Activated CD4-positive, alpha-beta T cell treated with anti-CD3 and anti-CD28 coated beads, Interleukin-2, amount 50 U/mL, for 16 hours (primary cell): ENCODE measurements at regions not wholly inside any gene's neighbourhood (a gene's known extent, or its start where the extent isn't known, plus 50 kb on each side); places are given as distances from the start of the nearest gene placed in this dataset.
A peak's percentile ranks its signal among the peaks of the same experiment; 100 is the strongest.
"Not testable (repeated sequence)": the region's sequence is repeated elsewhere in the genome, so short reads cannot be mapped to it uniquely, and the experiment has no call there.

Source experiments
- DNase-seq: peaks from one replicate; pipeline ENCODE4 v3.0.0-alpha.2; 2020

DNA sequence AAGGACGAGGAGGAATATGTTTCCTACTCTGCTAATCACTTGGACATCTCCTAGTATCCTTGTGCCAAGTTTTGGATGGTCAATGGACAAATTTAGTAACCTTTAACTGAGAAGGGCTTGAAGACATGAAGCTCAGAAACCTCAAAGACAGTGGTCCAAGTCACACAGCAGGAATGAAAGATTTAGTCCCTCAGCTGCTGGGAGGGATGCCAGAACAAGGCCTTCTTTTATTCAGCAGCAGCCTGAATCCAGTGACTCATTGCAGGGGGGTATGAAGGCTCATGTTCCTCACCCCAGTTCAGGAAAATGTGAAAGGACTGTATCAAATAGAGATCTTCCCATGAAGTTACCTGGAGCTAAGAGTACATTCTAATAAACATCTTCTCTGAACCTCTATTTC is 214.9 kb upstream of the UGT8 start:
- no peak for DNase-seq

- no peak for DNase-seq
These were observed 214.0 kb upstream of the UGT8 start for GRCh38 chr4:114384629-114385028.

GRCh38 chr4:114385195-114385985 is 213.2 kb upstream of the UGT8 start:
- no peak for DNase-seq

DNA sequence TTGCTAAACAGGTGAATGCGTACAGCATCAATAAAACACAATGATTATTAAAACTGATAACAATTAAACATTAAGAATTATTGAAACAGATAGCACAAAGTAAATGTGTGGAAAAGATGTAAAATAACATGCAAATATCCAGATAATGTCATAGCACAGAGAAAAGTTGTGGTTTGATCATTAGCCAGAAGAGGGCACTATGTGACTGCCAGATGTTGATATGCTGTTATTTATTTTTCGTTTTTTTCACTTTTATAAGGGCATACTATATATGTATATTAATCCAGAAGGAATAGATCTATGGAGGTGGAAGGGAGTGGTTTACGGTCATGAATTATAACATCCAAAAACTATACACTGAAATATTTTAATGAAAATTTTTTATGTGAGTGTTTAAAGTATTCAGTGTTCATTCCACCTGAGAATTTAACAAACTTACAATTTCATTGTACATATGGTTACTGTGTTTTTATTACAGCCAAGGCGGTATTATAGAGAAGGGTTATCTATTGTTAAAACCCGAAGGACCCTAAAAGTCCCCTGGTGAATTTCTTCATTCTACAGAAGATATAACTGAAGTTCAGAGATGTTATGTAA is 211.9 kb upstream of the UGT8 start:
- DNase-seq: peak; percentile 12

- no peak for DNase-seq
These were observed 209.4 kb upstream of the UGT8 start for GRCh38 chr4:114389070-114389685.

- DNase-seq: no peak
These were observed 205.1 kb upstream of the UGT8 start for GRCh38 chr4:114393295-114394038.

DNA sequence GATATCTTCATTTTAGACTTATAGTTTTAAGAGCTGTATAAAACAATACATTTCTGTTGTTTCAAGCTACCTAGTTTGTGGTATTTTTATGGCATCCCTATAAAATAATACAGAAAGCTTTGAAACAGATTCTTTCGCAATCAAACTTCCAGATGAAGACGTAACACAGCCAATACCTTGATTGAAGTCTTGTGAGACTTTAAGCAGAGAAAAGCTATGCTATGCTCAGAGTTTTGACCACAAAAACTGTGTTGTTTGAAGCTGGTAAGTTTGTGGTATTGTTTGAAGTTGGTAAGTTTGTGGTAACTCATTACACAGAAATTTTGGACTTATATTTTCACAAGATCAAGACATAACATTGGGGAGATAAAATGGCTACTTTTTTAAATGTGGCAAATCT is 201.8 kb upstream of the UGT8 start:
- no peak for DNase-seq

DNA sequence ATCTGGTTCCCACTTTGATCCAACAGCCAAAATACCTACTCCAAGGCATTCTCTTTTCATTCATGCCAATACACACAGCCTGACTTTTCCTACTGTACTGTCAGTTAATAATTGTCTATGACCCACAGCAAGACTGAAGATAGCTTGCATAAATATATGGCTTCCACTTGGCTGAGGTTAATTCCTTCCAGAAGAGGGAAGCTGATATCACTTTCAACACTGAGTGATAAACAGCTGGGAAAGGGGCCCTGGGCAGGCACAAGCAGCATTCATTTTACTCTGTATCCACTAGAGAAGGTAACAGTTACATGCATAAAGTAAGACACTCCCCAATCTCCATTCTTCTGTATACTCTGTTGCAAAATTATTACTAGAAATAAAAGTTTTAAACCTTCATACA is 200.2 kb upstream of the UGT8 start:
- no peak for DNase-seq

DNA sequence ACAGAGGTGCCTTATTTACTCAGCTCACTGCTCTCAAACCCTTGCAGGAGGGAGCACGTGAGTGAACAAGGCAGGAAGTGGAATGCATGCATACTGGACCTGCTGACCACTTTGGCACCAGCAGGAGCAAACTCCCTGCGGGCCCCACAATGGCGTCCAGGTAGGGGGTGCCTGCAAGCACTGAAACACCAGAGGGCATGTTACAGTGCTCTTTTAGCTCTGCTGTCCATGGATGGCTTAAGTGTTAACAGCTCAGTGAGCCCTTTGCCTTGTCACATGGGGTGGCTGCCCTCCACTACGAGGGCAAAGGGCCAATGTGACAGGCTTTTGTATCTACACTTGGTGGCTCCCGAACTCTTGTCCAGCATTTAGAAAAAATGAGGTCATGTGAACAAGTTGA is 199.5 kb upstream of the UGT8 start:
- DNase-seq: no peak

GRCh38 chr4:114400531-114400930 is 198.1 kb upstream of the UGT8 start:
- DNase-seq: no peak

DNA sequence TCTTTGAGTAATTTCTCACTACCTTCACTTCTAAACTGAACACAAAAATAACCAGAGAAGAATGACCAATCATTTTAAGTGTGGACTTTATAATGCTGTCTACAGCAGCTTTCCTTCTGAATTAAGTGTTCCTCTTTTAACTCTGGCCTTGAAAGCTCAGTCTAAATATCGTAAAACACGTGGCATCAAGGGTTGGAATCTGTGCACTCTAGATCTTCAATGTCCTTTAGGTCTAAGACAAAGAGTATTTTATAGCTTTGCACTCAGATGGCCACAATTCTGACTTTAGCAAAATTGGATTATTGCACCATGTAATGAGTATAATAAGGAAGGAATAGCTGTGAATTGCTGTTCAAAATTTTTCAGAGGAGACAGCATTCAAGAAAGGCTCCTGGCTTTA is 197.1 kb upstream of the UGT8 start:
- no peak for DNase-seq

- no peak for DNase-seq
These were observed 181.4 kb upstream of the UGT8 start for GRCh38 chr4:114417214-114417613.

DNA sequence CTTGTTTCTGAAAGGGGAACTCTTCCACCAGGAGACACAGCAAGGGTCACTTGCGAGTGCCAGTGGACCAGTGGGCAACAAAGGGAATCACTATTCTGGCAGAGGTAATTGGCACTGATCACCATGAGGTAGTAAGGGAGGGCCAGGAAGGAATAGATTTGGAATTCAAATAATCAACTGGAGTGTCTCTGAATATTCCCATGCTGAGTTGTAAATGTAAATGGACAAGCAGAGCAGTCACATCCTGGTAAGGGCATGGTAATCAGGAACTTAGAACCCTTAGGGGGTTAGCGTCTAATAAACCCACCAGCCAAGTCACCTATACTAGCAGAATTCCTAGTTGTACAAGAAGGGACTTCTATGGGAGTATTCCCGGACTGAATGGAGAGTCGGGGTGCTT is 178.5 kb upstream of the UGT8 start:
- no peak for DNase-seq

GRCh38 chr4:114423582-114423981 is 175.0 kb upstream of the UGT8 start:
- peak; percentile 9 for DNase-seq

GRCh38 chr4:114435116-114435515 is 163.5 kb upstream of the UGT8 start:
- DNase-seq: no peak

- no peak for DNase-seq
These were observed 155.8 kb upstream of the UGT8 start for GRCh38 chr4:114442856-114443255.

- no peak for DNase-seq
These were observed 154.4 kb upstream of the UGT8 start for GRCh38 chr4:114444211-114444610.

DNA sequence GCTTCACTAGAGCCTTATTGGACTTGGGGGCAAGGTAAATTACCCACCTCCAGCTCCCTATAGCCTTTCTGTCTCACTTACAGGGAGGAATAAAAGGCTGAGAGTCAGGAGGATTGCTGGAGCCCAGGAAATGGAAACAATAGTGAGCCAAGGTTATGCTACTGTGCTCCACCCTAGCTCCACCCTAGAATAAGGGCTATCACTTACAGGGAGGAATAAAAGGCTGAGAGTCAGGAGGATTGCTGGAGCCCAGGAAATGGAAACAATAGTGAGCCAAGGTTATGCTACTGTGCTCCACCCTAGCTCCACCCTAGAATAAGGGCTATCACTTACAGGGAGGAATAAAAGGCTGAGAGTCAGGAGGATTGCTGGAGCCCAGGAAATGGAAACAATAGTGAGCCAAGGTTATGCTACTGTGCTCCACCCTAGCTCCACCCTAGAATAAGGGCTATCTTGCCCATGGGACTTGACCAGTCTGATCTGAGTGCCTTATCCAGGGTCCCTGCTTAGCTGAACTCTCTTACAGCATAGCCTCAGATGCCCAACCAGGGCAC is 150.6 kb upstream of the UGT8 start:
- not testable (repeated sequence) for DNase-seq

- no peak for DNase-seq
These were observed 139.9 kb upstream of the UGT8 start for GRCh38 chr4:114458728-114459127.

GRCh38 chr4:114464726-114465272 is 133.8 kb upstream of the UGT8 start:
- DNase-seq: no peak

- no peak for DNase-seq
These were observed 132.8 kb upstream of the UGT8 start for GRCh38 chr4:114465766-114466165.

- DNase-seq: no peak
These were observed 132.3 kb upstream of the UGT8 start for GRCh38 chr4:114466299-114466698.
